ENCODE measurements at regions not wholly inside any gene's neighbourhood (a gene's known extent, or its start where the extent isn't known, plus 50 kb on each side); places are given as distances from the start of the nearest gene placed in this dataset.

GRCh38 chr14:28373721-28374120 is 392.9 kb upstream of the FOXG1 start:
- no peak for TF ChIP-seq ZBTB21 (tag by site-specific recombination; IDR thresholded peaks at IDR 0.05)
- Histone ChIP-seq H3K36me3 (ENCODE audit: control insufficient read depth in 2 of 2, insufficient read depth in 1 of 2, low read length in 2 of 2) (no peaks in the 10 kb centered on the region), H3K4me1 (ENCODE audit: control insufficient read depth, insufficient read depth, low read length) (no peaks in the 10 kb centered on the region), H3K4me3 (ENCODE audit: low read depth, low read length) (no peak overlapping the region), H3K27ac (ENCODE audit: extremely low read depth, low read depth, low read length) (no peak overlapping the region), H3K9me3 (ENCODE audit: control insufficient read depth, insufficient read depth, low read depth, low read length) (no peaks in the 10 kb centered on the region)
- CTCF ChIA-PET: interaction anchor here (0.7 kb wide), 1 partner anchor 16 kb away, joined by 3 read pairs; no protein-coding TSS in a partner anchor
- POLR2A ChIA-PET: no interaction called here

- CTCF ChIA-PET: interaction anchor here (0.6 to 1.5 kb wide), 4 partner anchors 34 to 235 kb away, joined by 3 to 5 read pairs (median 4); no protein-coding TSS in a partner anchor
- H3K4me3 ChIP-seq (ENCODE audit: low read depth, low read length): no peak overlapping the region
- TF ChIP-seq ZNF426 (tag by site-specific recombination; IDR thresholded peaks at IDR 0.05): no peak
- TF ChIP-seq ZBTB8A (tag by site-specific recombination; IDR thresholded peaks at IDR 0.05): no peak
- TF ChIP-seq REST (tag by site-specific recombination; IDR thresholded peaks at IDR 0.05): no peak
- no peak for TF ChIP-seq ZNF596 (tag by site-specific recombination; IDR thresholded peaks at IDR 0.05)
- no peak for TF ChIP-seq ZNF626 (tag by site-specific recombination; IDR thresholded peaks at IDR 0.05)
- no peak for TF ChIP-seq ZNF529 (tag by site-specific recombination; IDR thresholded peaks at IDR 0.05; ENCODE audit: insufficient replicate concordance)
- no peak for TF ChIP-seq ZNF621 (tag by site-specific recombination; IDR thresholded peaks at IDR 0.05)
- TF ChIP-seq ZNF660 (tag by site-specific recombination; IDR thresholded peaks at IDR 0.05): no peak
- no peak for TF ChIP-seq ZNF132 (tag by site-specific recombination; IDR thresholded peaks at IDR 0.05; ENCODE audit: borderline replicate concordance)
- no peak for TF ChIP-seq ZNF544 (tag by site-specific recombination; IDR thresholded peaks at IDR 0.05)
- no peak for TF ChIP-seq ZNF112 (tag by site-specific recombination; IDR thresholded peaks at IDR 0.05)
- no peak for TF ChIP-seq OVOL3 (tag by site-specific recombination; IDR thresholded peaks at IDR 0.05)
- TF ChIP-seq SP3 (tag by site-specific recombination; IDR thresholded peaks at IDR 0.05): no peak
- TF ChIP-seq ZFP41 (tag by site-specific recombination; IDR thresholded peaks at IDR 0.05; ENCODE audit: borderline replicate concordance): no peak
- no peak for TF ChIP-seq GLIS1 (tag by site-specific recombination; IDR thresholded peaks at IDR 0.05)
- TF ChIP-seq ZNF19 (tag by site-specific recombination; IDR thresholded peaks at IDR 0.05; ENCODE audit: low read depth): no peak
These were observed 391.3 kb upstream of the FOXG1 start for GRCh38 chr14:28375295-28375694.

GRCh38 chr14:28381656-28382055 is 384.9 kb upstream of the FOXG1 start:
- Histone ChIP-seq H3K9me3 (ENCODE audit: control insufficient read depth, insufficient read depth, low read depth, low read length) (no peaks in the 10 kb centered on the region), H3K36me3 (ENCODE audit: control insufficient read depth in 2 of 2, insufficient read depth in 1 of 2, low read length in 2 of 2) (no peaks in the 10 kb centered on the region), H3K4me1 (ENCODE audit: control insufficient read depth, insufficient read depth, low read length) (no peaks in the 10 kb centered on the region), H3K4me3 (ENCODE audit: low read depth, low read length) (no peak overlapping the region), H3K27ac (ENCODE audit: extremely low read depth, low read depth, low read length) (no peak overlapping the region)
- ChIA-PET POLR2A (no interaction called here), CTCF (no interaction called here)
- TF ChIP-seq SCRT1 (tag by site-specific recombination; IDR thresholded peaks at IDR 0.05; ENCODE audit: borderline replicate concordance): no peak
- TF ChIP-seq ZNF654 (tag by site-specific recombination; IDR thresholded peaks at IDR 0.05; ENCODE audit: low read depth): no peak
- TF ChIP-seq AEBP2 (tag by site-specific recombination; IDR thresholded peaks at IDR 0.05; ENCODE audit: borderline replicate concordance): no peak
- no peak for TF ChIP-seq ZNF677 (tag by site-specific recombination; IDR thresholded peaks at IDR 0.05)
- TF ChIP-seq ZNF626 (tag by site-specific recombination; IDR thresholded peaks at IDR 0.05): no peak
- no peak for TF ChIP-seq PRDM10 (tag by site-specific recombination; IDR thresholded peaks at IDR 0.05)
- no peak for TF ChIP-seq ZNF433 (tag by site-specific recombination; IDR thresholded peaks at IDR 0.05; ENCODE audit: low read depth)
- no peak for TF ChIP-seq ZNF202 (tag by site-specific recombination; IDR thresholded peaks at IDR 0.05; ENCODE audit: borderline replicate concordance)
- TF ChIP-seq ZNF768 (tag by site-specific recombination; IDR thresholded peaks at IDR 0.05): no peak

More at GRCh38 chr14:28375295-28375694, 391.3 kb upstream of the FOXG1 start:
- no peaks in the 10 kb centered on the region for H3K4me1 ChIP-seq (ENCODE audit: control insufficient read depth, insufficient read depth, low read length)
- POLR2A ChIA-PET: no interaction called here
- no peaks in the 10 kb centered on the region for H3K36me3 ChIP-seq (ENCODE audit: control insufficient read depth in 2 of 2, insufficient read depth in 1 of 2, low read length in 2 of 2)
- H3K9me3 ChIP-seq (ENCODE audit: control insufficient read depth, insufficient read depth, low read depth, low read length): no peaks in the 10 kb centered on the region
- no peak overlapping the region for H3K27ac ChIP-seq (ENCODE audit: extremely low read depth, low read depth, low read length)

Measured in HEK293 (cell line).